CD14-positive monocyte (primary cell): ENCODE measurements at regions not wholly inside any gene's neighbourhood (a gene's known extent, or its start where the extent isn't known, plus 50 kb on each side); places are given as distances from the start of the nearest gene placed in this dataset.

Source experiments
- DNase-seq, 3 donors: peaks; one replicate each; pipeline ENCODE4 v3.0.0-alpha.2; 2011 to 2022
- H2AFZ ChIP-seq: 2 replicates; pipeline ENCODE4 v1.6.0; 2012; ENCODE audit warnings: mild to moderate bottlenecking, low read depth, low read length, inconsistent platforms; ENCODE audit not compliant: insufficient read depth, poor library complexity, severe bottlenecking
- H3K27ac ChIP-seq, 2 donors: 1 replicate in 1 of 2; 2 replicates in 1 of 2; pipeline ENCODE4 v1.5.1; 2012 to 2013; ENCODE audit warnings: low read length in 2 of 2, control low read depth in 1 of 2, inconsistent platforms in 1 of 2, low read depth in 1 of 2, mild to moderate bottlenecking in 1 of 2
- H3K27me3 ChIP-seq, 2 donors: one replicate each; pipeline versions ENCODE4 v1.6.0 to v1.6.1; 2011 to 2013; ENCODE audit warnings: low read length in 2 of 2; ENCODE audit not compliant: control insufficient read depth in 2 of 2, insufficient read depth in 2 of 2
- H3K36me3 ChIP-seq, 2 donors: replicated peaks in 1 of 2; 1 replicate in 1 of 2; 2 replicates in 1 of 2; pipeline versions ENCODE4 v1.5.1 to v1.6.1; 2012 to 2013; ENCODE audit warnings: low read length in 2 of 2, control low read depth in 1 of 2, inconsistent platforms in 1 of 2, mild to moderate bottlenecking in 1 of 2; ENCODE audit not compliant: insufficient read depth in 2 of 2, control insufficient read depth in 1 of 2
- H3K4me1 ChIP-seq, 2 donors: 1 replicate in 1 of 2; 2 replicates in 1 of 2; pipeline versions ENCODE4 v1.5.1 to v1.6.1; 2012 to 2013; ENCODE audit warnings: low read length in 2 of 2, control low read depth in 1 of 2, inconsistent platforms in 1 of 2, mild to moderate bottlenecking in 1 of 2, moderate library complexity in 1 of 2; ENCODE audit not compliant: insufficient read depth in 2 of 2, control insufficient read depth in 1 of 2
- H3K4me2 ChIP-seq: replicated peaks from 2 replicates; pipeline ENCODE3; 2012; ENCODE audit warnings: low read length, moderate library complexity, mild to moderate bottlenecking; ENCODE audit not compliant: poor library complexity, severe bottlenecking; ENCODE audit errors: extremely low read depth
- H3K4me3 ChIP-seq, 3 experiments: fragments of 200-600 bp in 1 of 3; sonication (generic) in 1 of 3; replicated peaks in 1 of 3; 1 replicate in 2 of 3; 2 replicates in 1 of 3; pipeline ENCODE4 v1.5.1; 2011 to 2013; ENCODE audit warnings: low read length in 3 of 3, mild to moderate bottlenecking in 3 of 3, control low read depth in 2 of 3, low read depth in 2 of 3, inconsistent platforms in 1 of 3, moderate library complexity in 1 of 3
- H3K79me2 ChIP-seq: 2 replicates; pipeline ENCODE4 v1.6.0; 2012; ENCODE audit warnings: mild to moderate bottlenecking, control low read depth, inconsistent platforms, low read length, moderate library complexity; ENCODE audit not compliant: insufficient read depth
- H3K9ac ChIP-seq: 2 replicates; pipeline ENCODE4 v1.6.0; 2017; ENCODE audit warnings: low read length, mild to moderate bottlenecking; ENCODE audit not compliant: insufficient read depth, poor library complexity, severe bottlenecking
- H3K9me3 ChIP-seq, 2 donors: replicated peaks in 1 of 2; 1 replicate in 1 of 2; 2 replicates in 1 of 2; pipeline versions ENCODE4 v1.5.1 to v1.6.1; 2012 to 2013; ENCODE audit warnings: low read length in 2 of 2, control low read depth in 1 of 2; ENCODE audit not compliant: control insufficient read depth in 1 of 2, insufficient read depth in 1 of 2
- H4K20me1 ChIP-seq: 2 replicates; pipeline ENCODE4 v1.6.0; 2012; ENCODE audit warnings: mild to moderate bottlenecking, low read length, control low read depth, moderate library complexity; ENCODE audit not compliant: insufficient read depth
- H3K27ac Mint-ChIP-seq, 7 donors: one replicate each; pipeline ENCODE4 v1.8.0; 2020; ENCODE audit warnings: mild to moderate bottlenecking in 7 of 7, mixed read lengths in 7 of 7, moderate library complexity in 6 of 7, inconsistent platforms in 2 of 7
- H3K27me3 Mint-ChIP-seq, 3 donors: one replicate each; pipeline ENCODE4 v1.8.0; 2021 to 2022; ENCODE audit warnings: low read depth in 3 of 3, mild to moderate bottlenecking in 3 of 3, mixed read lengths in 3 of 3, moderate library complexity in 3 of 3, inconsistent platforms in 1 of 3
- H3K36me3 Mint-ChIP-seq, 2 donors: one replicate each; pipeline ENCODE4 v1.8.0; 2020; ENCODE audit warnings: mixed read lengths in 2 of 2, inconsistent platforms in 1 of 2, mild to moderate bottlenecking in 1 of 2
- H3K4me1 Mint-ChIP-seq: one replicate; pipeline ENCODE4 v1.8.0; 2020; ENCODE audit warnings: mild to moderate bottlenecking, mixed read lengths
- H3K4me3 Mint-ChIP-seq, 2 donors: one replicate each; pipeline ENCODE4 v1.8.0; 2020; ENCODE audit warnings: mild to moderate bottlenecking in 2 of 2, mixed read lengths in 2 of 2, moderate library complexity in 1 of 2
- H3K9me3 Mint-ChIP-seq, 7 donors: one replicate each; pipeline ENCODE4 v1.8.0; 2020 to 2022; ENCODE audit warnings: mixed read lengths in 7 of 7, mild to moderate bottlenecking in 6 of 7, moderate library complexity in 6 of 7, inconsistent platforms in 2 of 7
- WGBS: methylation state at CpG from one replicate; pipeline ENCODE4 v1.1.5; 2013; ENCODE audit warnings: missing lambda C conversion rate; ENCODE audit not compliant: insufficient coverage; 5-methylcytosine and 5-hydroxymethylcytosine counted together
- intact Hi-C, 2 donors: fragments of 100-400 bp; cut with micrococcal nuclease; formaldehyde crosslinking; loops; one replicate each; pipeline versions ENCODE4 v1.15.0 to v1.15.1; 2023
- TF ChIP-seq, protein P1 (sequence below): fragments of 200-600 bp; IDR thresholded peaks from one replicate; pipeline ENCODE4 v1.8.0; 2022; ENCODE audit warnings: antibody characterized with exemption, mild to moderate bottlenecking

DNA sequence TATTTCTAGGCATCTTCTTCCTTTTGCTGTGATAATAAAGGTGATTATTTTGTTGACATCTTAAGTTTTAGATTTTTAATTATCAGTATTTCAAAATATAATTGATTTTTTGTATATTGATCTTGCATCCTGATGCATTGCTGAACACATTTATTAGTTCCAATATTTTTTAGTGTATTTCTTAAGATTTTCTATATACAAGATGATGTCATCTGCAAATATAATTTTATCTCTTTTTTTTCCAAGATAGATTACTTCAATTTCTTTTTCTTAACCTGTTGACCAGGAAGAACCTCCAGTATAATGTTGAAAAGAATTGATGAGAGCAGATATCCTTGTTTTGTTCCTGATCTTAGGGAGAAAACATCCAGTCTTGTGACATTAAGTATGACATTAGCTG, 54.8 kb upstream of the LRRN2 start:
- Histone ChIP-seq H4K20me1 (no peaks in the 10 kb centered on the region), H3K4me2 (no peak overlapping the region), H3K4me3 (no peak overlapping the region), H3K27me3 (peaks cover 7% of the 10 kb centered on the region in 2 donors), H3K9ac (no peak overlapping the region), H3K79me2 (no peaks in the 10 kb centered on the region), H3K27ac (no peak overlapping the region), H3K36me3 (no peaks in the 10 kb centered on the region), H3K4me1 (no peaks in the 10 kb centered on the region), H3K9me3 (no peaks in the 10 kb centered on the region), H2AFZ (no peak overlapping the region)
- H3K9me3 Mint-ChIP-seq = peaks cover 3 to 13% (median 8%) of the 10 kb centered on the region in 7 donors
- H3K4me3 Mint-ChIP-seq = no peak overlapping the region
- no peak for DNase-seq
- TF ChIP-seq, protein P1, sequence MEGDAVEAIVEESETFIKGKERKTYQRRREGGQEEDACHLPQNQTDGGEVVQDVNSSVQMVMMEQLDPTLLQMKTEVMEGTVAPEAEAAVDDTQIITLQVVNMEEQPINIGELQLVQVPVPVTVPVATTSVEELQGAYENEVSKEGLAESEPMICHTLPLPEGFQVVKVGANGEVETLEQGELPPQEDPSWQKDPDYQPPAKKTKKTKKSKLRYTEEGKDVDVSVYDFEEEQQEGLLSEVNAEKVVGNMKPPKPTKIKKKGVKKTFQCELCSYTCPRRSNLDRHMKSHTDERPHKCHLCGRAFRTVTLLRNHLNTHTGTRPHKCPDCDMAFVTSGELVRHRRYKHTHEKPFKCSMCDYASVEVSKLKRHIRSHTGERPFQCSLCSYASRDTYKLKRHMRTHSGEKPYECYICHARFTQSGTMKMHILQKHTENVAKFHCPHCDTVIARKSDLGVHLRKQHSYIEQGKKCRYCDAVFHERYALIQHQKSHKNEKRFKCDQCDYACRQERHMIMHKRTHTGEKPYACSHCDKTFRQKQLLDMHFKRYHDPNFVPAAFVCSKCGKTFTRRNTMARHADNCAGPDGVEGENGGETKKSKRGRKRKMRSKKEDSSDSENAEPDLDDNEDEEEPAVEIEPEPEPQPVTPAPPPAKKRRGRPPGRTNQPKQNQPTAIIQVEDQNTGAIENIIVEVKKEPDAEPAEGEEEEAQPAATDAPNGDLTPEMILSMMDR = no peak
- intact Hi-C loops = no loop called here
- no peaks in the 10 kb centered on the region for H3K36me3 Mint-ChIP-seq
- H3K27me3 Mint-ChIP-seq = peaks cover 8 to 21% (median 8%) of the 10 kb centered on the region in 3 donors
- H3K27ac Mint-ChIP-seq = no peak overlapping the region
- no peaks in the 10 kb centered on the region for H3K4me1 Mint-ChIP-seq

DNA sequence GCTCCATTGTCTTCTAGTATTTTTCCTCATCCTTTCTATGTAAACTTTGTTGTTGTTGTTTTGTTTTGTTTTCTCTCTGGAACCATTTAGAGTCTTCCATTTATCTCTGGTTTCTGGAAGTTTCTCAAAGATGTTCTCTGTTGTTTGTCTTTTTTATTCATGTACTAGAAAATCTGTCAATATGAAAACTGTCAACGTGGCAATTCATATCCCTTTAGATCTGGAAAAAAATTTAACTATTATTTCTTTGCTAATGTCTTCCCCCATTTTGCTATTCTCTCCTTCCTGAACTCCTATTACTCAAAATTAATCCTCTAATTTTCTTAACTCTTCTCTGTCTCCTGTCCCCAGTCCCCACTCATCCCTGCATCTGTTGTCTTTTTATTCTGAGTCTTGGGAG, 55.9 kb upstream of the LRRN2 start:
- Histone ChIP-seq H3K79me2 (no peaks in the 10 kb centered on the region), H4K20me1 (no peaks in the 10 kb centered on the region), H3K4me1 (no peaks in the 10 kb centered on the region), H3K4me3 (no peak overlapping the region), H3K27me3 (peaks cover 7% of the 10 kb centered on the region in 2 donors), H3K36me3 (no peaks in the 10 kb centered on the region), H3K9ac (no peak overlapping the region), H3K27ac (no peak overlapping the region), H3K9me3 (no peaks in the 10 kb centered on the region), H3K4me2 (no peak overlapping the region), H2AFZ (no peak overlapping the region)
- no peaks in the 10 kb centered on the region for H3K36me3 Mint-ChIP-seq
- TF ChIP-seq, protein P1 = no peak
- H3K9me3 Mint-ChIP-seq = peaks cover 3 to 13% (median 8%) of the 10 kb centered on the region in 7 donors
- no peak for DNase-seq
- H3K27ac Mint-ChIP-seq = no peak overlapping the region
- peaks cover 6 to 21% (median 8%) of the 10 kb centered on the region in 3 donors for H3K27me3 Mint-ChIP-seq
- H3K4me3 Mint-ChIP-seq = no peak overlapping the region
- intact Hi-C loops = no loop called here
- WGBS = no CpG with 5 or more reads among the region's 1 CpG
- no peaks in the 10 kb centered on the region for H3K4me1 Mint-ChIP-seq
